OCI-LY1 (cell line): ENCODE measurements at regions not wholly inside any gene's neighbourhood (a gene's known extent, or its start where the extent isn't known, plus 50 kb on each side); places are given as distances from the start of the nearest gene placed in this dataset.

Source experiments
- CTCF ChIP-seq: fragments of 200-600 bp; sonication (generic), shearing (Covaris generic); IDR thresholded peaks from 2 replicates; pipeline ENCODE4 v1.5.1; 2017; ENCODE audit warnings: mild to moderate bottlenecking, antibody characterized with exemption, low read length, moderate library complexity, mixed read lengths
- EZH2 ChIP-seq: fragments of 200-600 bp; sonication (generic), shearing (Covaris generic); IDR thresholded peaks from 2 replicates; pipeline ENCODE4 v1.8.0; 2017; ENCODE audit warnings: borderline replicate concordance, mixed run types, mild to moderate bottlenecking, antibody characterized with exemption, low read length, moderate library complexity, mixed read lengths

GRCh38 chr16:65958086-65958485 lies 408.4 kb upstream of the CDH5 start:
- TF ChIP-seq CTCF (no peak), EZH2 (no peak)
